Raji (cell line): ENCODE measurements at regions not wholly inside any gene's neighbourhood (a gene's known extent, or its start where the extent isn't known, plus 50 kb on each side); places are given as distances from the start of the nearest gene placed in this dataset.

Experiments used
- POLR2A ChIP-seq: IDR thresholded peaks from 2 replicates; pipeline ENCODE4 v1.6.1; 2011; ENCODE audit warnings: low read depth, low read length, control low read depth; ENCODE audit not compliant: insufficient read depth

DNA sequence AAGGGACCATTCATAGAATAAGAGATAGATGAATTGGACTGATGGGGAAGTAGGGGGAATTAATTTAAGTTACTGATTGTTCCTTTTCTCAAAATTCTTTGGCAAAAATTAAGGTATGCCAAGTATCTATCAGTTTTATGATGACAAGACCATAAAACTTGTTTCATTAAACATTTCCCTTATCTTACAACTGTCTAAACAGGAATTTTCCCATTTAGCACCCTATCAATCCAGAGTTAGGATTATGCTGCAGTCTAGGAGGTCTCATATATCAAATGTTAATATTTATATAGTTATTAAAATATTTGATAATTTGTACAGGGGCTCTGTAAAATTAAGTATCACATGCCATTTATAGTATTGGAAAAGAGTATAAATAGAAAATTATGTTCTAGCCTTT is 51.5 kb upstream of the ARID1B start:
- no peak for TF ChIP-seq POLR2A

DNA sequence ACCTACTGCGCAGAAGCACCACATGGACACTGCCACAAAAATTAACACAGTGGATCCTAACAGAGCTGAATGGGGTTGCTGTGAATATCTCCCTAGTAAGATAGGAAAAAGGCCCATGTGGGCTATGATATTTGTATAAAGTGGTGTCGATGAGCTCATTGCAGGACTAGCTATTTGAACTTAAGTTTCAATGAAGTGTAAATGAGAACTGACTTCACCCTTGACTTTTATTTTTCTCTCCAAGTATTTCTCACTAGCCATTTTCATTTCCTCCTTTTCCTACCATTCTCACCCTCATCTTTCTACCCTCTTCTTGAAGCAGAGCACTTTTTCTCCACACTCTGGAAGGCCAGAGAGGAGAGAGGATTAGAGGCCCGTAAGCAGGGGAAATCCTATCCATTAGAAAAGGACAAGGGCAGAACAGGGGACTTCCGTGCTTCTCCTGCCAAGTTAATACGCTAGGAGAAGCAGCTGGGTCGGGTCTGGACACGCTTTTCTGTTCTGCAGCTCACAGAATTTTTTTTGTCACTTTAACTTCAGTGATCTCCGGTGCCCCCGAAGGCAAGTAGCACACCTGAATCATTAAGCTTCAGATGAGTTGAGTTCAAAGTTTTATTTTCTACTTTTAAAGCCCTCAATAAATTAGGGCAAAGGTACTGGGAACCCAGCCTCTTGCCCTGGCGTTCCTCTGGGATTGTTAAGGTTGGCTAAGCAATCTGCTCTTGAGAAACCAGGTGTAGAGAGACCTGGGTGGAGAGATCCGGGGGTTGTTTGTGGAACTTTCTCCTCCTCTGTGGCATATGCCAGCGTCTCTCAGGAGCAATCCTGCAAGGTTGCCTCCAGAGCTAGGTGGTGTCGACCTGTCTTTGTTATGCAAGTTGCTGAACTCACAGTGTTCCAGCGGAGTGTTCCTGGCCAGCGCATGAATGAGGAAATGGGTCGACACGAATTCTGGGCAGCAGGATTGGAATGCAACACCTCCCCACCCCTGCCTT is 56.2 kb upstream of the ARID1B start:
- no peak for TF ChIP-seq POLR2A

DNA sequence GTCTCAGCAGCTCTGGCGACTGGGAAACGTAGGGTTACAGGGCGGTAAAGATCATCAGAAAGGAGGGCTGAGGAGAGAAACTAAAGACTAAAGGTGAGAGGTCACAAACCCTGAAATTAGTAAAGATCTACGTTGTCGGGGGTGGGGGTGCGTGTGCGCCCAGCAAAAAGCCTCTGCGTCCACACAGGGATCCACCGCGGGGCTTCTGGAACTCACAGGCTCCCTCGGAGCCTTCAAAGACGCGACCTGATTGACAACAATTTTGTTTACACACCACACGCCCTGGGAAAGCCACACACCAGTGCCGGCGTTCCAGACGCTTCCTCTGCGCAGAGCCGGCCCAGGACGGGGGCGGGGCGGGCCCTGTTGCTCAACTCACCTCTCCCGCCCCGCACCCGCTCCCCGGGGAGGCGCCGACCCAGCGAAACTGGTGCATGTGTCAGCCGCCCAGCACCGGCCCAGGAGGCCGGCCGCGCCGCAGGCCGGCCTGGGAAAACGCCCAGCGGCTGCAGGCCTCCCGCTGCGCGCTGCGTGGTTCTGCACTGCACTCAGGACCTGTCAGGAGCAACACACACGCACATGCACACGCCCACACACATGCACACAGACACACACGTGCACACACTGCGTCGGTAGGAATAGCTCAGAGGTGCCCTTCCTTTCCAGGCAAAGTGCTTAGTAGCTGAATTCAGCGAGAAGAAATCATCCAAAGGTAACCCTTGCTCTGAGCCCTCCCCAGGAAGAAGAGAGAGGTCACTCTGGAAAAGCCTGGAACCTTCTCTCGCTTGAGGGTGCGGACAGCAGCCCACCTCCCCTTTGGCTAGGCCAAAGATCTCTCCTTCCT is 57.2 kb upstream of the ARID1B start:
- no peak for TF ChIP-seq POLR2A

DNA sequence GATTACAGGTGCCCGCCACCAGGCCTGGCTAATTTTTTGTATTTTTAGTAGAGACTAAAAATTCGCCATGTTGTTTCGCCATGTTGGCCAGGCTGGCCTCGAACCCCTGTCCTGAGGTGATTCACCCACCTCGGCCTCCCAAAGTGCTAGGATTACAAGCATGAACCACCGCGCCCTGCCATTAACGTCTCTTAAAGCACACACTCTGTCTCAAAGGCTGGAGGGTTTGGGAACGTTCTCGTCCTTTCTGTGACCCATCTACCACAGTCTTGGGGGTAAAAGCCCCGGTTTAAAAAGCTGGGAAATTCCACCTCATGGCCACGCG is 57.8 kb upstream of the ARID1B start:
- TF ChIP-seq POLR2A, result no peak

DNA sequence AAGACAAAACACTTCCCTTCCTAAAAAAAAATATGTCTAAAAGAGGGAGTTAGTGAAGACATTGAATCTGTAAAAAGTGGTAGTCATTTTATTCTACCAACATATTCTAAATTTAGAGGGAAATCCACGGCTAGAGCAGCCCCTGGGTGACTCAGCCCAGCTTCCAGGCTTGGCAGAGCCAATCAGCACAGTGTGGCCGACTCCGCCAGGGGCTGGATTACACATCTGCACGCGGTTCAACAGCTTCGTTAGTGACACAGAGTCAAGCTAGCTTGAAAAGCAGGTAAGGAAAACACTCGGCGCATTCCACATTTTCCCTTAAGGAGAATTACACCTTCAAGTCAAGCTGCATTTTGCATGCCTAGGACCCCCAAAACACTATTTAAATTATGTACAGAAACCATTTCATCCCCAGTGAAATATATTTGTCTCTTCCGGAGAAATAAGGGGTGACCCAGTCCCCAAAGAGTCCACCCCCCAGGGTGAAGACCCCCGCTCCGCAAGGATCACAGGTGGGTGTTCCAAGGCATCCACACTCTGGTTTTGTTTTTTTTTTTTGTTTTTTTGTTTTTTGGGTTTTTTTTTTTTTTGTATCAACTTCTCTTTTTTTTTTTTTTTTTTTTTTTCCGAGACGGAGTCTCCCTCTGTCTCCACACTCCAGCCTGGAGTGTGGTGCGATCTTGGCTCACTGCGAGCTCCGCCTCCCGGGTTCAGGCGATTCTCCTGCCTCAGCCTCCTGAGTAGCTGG is 58.4 kb upstream of the ARID1B start:
- no peak for TF ChIP-seq POLR2A

DNA sequence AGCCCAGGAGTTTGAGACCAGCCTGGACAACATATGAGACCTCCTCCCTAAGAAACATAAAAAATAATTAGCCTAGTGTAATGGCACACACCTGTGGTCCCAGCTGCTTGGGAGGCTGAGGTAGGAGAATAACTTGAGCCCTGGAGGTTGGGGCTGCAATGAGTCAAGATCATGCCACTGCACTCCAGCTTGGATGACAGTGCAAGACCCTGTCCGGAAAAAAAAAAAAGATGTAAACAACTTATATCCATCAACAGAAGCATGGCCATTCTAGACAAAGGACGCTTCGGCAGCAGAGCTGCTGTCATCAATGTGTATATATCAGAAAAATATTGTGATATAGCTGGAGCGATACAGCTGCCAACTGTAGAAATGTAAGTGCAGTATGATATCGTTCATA is 59.6 kb upstream of the ARID1B start:
- no peak for TF ChIP-seq POLR2A

DNA sequence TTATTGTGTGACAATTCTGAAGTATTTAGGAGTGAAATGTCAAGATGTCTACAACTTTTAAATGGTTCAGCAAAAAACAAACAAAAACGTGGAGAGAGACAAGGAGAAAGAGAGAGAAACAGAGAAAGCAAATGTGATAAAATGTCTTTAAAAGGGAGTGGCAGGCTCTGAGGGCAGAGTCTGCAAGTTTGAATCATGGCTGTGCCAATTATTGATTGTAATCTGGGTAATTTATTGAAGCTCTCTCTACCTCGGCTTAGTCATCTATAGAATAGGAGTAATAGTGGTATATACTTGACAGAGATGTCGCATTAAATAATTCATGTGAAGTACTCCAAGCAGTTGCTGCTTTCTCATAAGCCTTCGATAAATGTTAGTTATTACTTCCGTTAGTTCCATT is 61.3 kb upstream of the ARID1B start:
- no peak for TF ChIP-seq POLR2A

DNA sequence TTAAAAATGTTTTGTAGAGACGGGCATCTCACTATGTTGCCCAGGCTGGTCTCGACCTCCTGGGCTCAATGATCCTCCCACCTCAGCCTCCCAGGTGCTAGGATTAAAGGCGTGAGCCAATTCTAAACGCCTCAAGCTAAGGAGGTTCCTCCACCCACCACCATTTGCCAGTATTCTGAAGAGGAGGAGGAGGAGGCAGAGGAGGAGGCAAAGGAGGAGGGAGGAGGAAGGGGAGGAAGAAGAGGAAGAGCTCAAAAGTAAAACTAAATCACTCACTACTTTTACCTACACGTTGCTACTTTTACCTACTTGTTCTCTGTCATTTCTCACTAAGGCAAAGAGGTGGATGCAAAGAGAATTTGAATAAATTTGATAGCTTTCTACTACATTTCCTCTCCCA is 63.6 kb upstream of the ARID1B start:
- TF ChIP-seq POLR2A, result no peak

DNA sequence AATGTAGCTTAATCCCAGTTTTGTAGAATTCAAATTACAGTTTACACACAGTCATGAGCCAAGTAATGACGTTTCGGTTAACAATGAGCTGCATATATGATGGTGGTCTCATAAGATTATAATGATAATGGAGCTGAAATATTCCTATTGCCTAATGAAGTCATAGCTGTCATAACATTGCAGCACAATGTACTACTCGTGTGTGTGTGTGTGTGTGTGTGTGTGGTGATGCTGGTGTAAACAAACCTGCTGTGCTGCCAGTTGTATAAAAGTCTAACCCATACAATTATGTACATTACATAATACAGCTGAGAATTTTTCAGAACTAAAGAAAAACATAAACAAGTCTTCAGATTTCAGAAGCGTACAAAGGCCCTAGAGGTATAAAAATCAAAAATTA is 66.7 kb upstream of the ARID1B start:
- TF ChIP-seq POLR2A, result no peak

DNA sequence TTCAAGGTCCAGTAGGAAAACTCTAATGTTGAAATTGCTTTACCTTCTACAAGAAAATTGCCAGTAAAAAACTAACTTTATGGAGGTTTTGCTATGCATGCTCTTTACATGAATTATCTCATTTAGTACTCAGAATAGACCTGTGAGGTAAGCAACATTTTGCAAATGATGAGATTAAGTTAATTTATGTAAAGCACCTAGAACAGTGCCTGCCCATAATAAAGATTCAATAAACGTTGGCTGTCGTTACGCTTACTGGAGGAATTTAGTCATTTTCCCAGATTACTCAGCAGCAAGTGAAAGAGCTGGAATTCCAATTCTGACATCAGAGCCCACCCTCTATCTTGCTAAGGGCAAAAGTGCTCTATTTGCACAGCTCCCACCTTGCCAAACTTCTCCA is 69.4 kb upstream of the ARID1B start:
- TF ChIP-seq POLR2A, result no peak

DNA sequence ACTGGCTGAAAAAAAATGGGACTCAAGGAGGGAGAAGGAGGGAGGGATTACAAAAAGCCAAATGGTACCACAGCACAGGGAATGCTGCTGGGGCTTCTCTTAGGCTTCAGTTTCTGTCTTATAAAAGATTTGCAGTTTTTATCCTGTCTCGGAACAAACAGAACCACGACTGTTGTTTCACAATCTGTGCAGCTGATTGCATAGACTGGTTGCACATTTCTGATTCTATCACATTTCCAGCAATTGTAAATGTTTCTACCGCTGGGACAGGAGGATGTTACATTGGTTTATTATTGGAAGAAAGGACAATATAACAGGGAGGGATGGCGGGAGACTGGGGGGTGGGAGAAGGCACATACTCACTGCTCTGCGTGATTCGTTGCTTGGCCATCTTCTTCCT is 73.5 kb upstream of the ARID1B start:
- TF ChIP-seq POLR2A, result no peak

DNA sequence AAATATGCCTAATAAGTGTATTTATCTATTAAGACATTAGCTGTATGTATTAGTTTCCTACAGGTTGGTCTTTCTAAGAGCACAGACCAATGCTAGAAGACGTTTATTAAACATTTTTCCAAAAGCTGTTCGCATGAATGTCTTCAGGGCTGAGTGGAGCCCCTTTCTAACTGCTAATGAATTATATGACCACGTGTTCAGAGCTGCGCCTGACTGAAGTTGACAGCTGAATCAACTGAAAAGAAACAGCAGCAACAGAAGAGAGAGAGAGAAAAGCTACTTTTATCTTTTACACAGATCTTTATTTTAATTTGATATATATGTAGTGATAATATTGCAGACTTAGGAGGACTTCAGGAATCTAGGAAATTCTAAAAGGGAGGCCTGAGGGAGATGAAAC is 75.2 kb upstream of the ARID1B start:
- no peak for TF ChIP-seq POLR2A

DNA sequence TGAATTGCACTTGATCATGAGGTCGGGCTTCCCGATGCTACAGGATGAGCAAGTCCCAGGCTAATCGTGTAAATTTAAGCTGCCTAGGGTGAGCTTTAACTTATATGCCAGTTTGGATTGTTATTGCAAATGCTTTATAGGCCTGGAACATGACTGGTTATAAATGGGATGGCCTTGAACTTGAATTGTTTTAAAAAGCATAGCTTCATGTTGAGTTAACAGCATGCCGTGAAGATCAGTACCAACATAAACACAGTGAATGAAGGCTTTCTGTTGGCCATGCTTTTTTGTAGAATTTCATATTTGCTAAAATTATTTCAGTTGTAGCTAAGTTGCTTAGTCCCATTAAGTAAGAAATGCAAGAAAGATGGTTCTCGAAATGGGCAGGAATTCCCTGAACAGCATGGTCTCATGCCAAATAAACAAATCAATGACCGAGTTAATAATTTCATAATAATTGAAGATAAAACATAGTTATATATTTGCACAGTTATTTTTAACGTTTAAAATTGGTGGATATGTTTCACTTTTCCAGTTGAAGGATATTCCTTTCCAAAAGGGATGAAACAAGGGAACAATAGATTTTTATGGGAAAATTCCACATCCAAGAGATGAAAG is 76.6 kb upstream of the ARID1B start:
- TF ChIP-seq POLR2A, result no peak

DNA sequence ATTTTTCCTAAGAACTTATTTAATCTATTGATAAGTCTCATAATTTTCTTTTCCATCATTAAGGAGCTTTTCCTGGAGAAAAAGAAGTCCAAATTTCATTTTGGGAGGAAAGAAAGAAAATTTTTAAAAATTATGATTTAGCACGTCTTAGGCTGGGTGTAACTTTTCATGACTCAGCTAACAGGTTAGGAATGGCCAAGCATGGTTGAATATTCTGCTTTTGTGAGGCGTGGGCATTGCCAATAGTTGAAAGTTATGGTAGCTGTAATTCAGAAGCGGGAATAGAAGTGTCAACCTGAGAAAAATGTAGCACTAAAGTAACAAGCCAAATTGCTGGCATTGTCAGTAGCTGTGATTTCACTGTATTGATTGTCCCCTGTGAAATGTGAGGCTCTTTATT is 77.2 kb upstream of the ARID1B start:
- TF ChIP-seq POLR2A, result no peak

DNA sequence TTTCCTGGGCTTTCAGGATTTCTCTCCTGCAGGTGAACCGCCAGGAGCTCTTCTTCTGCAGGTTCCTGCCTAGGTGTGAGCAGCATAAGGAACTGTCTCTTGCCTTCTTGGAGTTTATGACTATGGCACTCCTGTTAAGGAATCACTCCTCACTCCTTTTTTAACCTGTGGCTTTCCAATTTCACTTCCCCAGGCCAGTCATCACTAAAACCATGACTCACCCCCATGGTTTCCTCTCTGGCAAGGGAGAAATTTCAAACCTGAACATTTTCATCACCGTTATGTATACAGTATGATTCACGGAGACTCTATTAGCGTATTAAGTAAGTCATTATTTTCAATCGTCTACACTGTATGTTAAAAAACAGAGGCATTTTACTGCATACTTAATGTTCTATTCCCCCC is 78.2 kb upstream of the ARID1B start:
- TF ChIP-seq POLR2A, result no peak
